Activated CD4-positive, alpha-beta T cell treated with anti-CD3 and anti-CD28 coated beads, Interleukin-2, amount 50 U/mL, for 1 hour (primary cell): ENCODE measurements at regions not wholly inside any gene's neighbourhood (a gene's known extent, or its start where the extent isn't known, plus 50 kb on each side); places are given as distances from the start of the nearest gene placed in this dataset.

Experiments used
- DNase-seq: peaks from one replicate; pipeline ENCODE4 v3.0.0-alpha.2; 2020

DNA sequence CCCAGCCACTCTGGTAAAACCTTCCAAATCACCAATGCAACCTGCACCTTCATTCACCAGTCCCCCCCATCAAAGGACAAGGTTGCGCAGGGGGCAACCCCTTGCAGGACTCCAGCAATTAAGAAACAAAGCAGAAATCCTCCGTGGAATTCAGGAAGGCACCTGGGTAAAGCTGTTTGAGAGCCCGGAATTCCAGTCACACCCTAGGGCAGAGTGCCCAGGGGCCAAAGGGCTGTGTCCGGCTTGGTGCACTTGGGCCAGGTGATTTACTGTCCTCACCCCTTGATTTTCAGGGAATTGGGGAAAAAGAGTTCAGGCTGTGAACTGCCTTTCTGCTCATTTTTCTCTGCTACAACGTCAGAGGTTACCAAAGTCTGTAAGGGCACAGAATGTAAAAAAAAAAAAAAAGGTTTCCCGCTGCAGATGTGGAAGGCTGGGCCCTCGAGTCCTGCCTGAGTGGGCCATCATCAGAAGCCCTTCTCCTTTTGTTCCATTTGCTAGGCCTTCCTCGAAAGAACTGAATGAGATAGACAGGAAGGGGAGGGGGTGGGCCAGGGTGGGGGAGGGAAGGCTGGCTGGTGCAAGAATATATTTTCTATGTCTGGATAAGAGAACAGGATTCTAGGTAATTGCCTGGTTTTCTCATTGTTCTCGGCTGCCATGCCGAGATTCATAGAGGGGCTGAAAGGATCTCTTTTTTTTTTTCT lies 266.5 kb upstream of the PSMD7 start:
- DNase-seq, result no peak

DNA sequence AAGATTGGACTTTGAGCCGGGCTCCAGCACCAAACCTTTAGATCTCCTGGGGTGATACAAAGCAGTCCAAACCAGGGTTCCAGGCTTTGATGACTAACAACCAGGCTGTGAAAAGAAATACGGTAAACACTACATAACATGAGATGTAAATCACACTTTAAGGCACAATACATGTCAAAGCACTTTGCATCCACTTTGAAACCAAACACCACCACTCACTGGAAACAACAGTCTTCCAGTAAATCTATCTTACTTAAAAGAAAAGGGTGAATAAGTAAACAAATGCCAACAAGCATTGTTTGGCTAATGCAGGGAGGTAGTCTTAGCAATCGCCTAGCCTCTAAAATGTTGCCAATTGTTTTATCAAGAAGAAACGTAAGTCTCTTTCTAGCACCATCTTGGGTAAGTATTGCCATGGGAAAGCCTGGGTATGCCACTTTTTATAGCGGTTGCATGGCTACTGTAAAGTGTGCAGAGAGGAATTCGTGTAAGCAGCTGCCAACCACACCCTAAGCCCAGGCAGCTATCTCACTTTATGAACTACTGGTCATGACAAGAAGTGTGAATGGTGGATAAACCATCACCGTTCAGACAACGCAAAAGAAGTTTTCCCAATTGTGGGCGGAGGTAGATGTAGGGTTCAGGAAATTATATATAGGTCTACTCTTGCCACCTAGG lies 267.4 kb upstream of the PSMD7 start:
- no peak for DNase-seq

DNA sequence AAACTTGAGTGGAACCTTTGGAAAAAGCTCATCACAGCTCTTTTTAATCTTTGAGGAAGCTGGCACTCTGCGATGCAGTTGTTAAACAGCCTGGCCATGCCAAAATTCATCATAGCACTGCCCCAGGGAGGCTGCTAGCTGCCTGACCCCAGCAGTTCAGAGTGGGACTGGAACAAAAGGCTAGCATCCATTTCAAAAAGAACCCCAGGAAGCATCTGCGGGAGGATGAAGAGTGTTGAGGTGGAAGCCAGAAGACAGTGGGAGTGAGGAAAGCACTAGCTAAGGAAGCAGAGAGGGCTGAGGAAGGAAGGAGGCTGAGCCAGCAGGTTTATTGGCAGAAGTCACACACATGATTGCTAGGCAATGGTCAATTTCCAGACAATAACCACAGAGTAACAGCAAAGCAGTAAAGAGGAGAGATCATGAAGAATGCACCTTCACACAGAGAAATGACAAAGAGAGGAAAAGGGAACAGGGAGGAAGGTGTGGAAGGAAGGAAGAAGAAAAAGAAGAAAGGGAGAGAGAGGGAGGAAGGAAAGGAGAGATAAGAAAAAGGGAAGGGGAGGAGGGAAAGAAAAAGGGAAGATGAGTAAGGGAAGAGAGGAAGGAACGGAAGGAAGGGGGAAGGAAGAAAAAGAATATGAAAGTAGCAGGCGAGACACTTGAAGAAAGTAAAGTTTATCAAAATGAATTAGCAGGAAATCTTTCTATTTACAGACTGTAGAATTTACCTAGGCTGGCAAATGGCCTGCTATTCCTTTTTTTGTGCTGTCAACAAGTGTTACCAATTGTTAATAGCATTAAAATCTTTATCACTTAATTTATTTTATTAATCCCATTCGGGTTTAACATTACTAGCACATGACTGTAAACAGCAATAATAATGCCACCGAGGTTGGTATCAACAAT lies 270.0 kb upstream of the PSMD7 start:
- DNase-seq, result no peak

DNA sequence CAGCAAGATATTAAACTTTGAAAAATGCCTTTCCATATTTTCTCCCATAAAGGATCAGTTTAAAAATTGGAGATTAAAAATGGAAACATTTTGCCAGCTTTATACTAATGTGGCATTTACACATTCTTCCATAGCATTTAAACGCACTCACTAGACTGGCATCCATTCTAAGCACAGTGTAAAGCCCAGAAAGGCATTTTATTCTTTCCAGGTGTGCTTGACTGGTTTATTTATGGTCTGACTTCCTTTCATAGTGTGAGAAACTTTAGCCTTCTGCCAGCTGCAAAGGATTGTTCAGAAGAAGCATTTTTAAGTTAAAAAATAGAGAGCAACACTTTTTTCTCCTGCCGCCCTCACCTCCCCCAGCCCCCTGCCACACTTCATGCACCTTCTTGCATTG lies 271.7 kb upstream of the PSMD7 start:
- no peak for DNase-seq

DNA sequence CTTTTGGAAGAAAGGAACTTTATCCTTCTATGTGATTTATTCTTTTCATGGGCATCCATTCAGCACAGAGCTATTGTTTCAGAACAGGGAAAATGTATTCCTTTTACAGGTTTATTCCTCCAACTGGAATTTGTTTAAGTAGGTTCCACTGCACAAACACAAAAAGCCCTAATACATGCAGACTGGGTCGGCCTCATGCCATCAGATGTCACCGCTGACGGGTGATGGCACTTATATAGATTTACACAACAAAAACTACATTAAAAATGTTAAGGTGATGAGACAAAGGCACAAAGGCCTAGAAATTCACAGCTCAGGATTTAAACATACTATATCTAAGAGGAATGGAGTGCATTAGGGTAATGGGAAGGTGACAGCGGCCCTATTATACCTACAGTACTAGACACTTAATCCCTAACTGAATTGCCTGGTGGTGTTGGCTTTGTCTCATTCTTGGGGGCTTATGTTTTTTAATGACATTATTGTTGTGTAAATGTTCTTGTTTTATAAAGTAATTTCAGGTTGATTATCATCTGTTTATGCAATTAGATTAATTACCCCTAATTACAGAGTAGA lies 276.4 kb upstream of the PSMD7 start:
- DNase-seq, result no peak

DNA sequence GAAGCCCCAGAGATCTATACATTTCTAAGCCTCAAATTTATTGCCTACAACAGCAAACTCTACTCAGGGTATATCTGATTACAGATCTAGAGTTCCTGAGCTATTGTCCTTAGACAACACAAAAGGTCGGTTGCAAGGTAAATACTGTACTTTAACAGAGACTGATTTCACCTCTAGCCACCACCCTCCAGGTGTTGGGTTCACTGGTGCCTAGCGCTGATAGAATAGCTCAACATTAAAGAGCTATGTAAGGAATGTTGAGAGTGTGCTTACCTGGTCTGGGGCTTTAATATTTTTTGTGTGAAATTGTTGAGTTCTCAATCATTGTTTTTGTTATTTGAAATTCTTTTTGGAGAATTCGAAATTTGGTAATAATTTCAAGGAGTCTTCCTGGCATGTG lies 277.0 kb upstream of the PSMD7 start:
- DNase-seq, result no peak

DNA sequence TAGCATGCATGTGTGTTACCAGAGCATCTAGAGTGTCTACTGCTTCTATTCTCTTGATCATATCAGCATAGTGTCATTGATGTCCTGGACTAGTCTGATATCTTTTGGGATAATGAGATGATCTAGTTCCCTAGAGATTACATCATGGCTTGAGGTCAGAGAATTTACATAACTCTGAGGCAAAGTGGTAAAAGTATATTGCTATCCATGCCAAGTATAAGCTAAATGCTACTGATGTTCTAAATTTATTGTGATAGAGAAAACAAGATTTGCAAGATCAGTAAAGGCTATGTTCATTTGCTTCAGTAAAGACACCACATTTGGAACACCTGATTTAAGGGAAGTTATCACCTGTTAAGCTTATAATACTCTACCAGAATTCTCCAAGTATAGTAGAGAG lies 280.7 kb upstream of the PSMD7 start:
- DNase-seq, result no peak

DNA sequence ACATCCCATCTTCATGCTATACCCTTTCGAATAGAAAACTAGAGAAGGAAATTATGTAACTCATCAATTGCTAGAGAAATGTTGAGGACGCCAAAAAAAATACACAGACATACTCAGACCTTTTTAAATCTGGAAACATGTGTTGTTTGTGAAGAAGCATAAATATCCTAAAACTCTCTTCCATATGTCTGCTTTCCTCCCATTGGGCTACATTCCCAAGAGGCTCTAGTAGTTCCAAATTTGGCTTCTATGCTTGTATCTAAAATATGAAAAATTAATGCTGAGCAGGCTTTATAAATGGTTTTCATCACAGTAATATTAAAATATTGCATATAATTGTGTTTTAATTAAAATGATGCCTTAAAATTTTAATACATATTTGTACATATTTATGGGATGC lies 297.9 kb upstream of the PSMD7 start:
- no peak for DNase-seq

DNA sequence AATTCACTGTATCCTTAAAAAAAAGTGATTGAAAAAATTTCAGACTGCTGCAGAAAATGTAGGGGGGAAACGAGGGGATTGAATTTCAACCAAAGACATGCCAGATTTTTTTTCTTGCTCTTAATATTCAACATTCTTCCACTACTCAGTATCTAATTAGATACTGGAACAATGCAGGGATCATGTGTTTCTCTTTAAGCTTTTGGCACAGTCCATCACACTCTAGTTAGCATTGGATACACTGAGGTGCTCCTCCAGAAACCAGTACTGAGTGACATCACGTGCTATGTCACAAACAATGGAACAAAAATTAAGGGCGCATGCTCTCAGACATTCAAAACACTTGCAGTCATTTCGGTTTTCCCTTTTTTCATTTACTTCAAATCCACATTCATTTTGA lies 298.6 kb upstream of the PSMD7 start:
- DNase-seq, result no peak

DNA sequence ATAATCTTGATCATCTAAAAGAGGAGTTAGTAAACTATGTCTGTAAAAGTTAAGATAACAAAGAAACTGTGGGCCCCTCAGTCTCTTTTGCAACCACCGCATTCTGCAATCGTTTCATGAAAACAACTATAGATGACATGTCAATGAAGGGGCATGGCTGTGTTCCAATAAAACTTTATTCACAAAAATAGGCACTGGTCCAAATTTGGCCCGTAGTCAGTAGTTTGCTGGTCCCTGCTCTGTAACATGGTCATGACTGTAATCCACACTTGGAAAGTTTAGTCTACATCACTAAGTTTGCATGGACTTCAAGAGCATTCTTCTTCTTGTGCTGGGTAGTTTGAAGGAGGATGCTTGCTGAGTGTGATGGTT lies 299.3 kb upstream of the PSMD7 start:
- no peak for DNase-seq

DNA sequence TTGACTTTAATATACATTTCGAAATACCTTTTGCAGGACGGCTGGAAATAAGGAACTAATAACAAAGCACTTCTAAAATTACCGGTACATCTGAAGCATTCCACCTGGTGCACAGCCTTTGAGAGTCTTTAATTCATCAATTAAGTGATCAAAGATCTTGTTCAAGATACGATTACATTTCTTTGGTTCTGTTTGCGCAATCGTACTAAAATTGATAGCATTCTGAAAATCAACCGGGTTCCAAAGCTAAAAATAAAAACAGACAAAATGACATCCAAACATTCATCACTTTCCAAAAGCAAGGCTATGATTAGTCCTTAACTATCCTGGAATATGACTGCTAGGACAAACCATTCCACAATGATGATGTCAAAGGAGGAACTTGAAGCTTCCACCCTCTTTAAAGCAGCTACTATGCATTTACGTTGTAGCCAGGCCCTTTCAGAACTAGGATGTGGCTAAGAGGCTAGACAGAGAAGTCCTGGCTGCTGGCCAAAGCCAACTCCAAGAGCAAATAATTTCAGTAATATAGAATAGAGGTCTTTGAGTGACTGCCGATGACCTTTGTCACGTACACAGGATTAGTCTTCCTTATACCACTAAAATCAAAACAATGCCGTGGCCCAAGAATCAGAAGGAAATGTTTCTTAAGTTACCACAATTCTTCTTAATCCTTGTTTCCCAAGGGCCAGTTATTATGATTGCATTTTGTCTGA lies 299.8 kb upstream of the PSMD7 start:
- no peak for DNase-seq

DNA sequence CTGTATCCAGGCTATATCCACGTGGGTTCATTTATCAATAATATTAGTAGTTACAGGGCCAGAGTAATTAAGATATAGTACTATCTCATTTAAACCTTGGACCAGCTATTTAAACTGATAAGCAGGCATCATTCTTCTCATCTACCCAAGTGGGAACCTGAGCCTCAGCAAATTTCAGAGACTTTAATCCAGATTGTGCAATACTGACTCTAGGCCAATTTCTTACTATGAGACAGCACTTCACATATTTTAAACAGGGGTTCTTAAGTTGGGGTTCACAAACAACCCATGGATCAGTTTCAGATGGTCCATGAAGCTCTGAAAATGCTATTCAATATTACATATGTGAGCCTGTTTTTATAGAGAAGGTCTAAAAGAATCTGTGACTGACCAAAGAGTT lies 302.7 kb upstream of the PSMD7 start:
- DNase-seq, result no peak

DNA sequence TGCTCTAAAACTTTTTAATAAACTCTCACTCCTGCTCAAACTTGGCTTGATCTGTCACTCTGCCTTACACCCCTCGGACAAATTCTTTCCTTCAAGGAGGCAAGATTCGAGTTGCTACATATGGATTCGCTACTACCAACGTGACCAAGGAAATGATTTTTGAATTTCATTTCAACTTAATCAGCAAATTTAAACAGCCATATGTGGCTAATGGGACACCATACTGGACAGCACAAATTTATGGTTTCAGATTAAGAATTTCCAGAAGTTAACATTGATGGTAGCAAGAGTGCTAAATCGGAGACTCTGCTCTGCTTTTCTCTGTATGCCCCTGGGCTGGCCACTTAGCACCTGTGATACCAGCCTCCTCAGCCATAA lies 318.2 kb upstream of the PSMD7 start:
- DNase-seq, result no peak

DNA sequence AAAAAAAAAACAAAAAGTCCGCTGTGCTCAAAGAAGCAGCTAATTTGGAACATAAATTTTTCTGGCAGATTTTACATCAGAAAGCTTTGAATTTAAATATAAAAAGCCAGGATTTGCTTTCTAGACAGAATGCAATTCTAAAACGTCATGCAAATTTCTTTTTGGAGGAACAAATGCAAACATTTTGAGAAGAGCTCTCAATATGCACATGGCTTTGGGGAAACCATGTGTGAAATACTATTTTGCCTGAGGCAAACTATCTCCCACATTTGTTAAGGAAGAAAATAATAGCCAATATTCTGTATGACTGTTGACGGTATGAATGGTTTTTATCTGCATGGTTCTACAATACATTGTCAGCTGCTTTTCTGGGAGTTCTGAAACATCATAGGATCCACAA lies 320.0 kb upstream of the PSMD7 start:
- DNase-seq, result no peak

DNA sequence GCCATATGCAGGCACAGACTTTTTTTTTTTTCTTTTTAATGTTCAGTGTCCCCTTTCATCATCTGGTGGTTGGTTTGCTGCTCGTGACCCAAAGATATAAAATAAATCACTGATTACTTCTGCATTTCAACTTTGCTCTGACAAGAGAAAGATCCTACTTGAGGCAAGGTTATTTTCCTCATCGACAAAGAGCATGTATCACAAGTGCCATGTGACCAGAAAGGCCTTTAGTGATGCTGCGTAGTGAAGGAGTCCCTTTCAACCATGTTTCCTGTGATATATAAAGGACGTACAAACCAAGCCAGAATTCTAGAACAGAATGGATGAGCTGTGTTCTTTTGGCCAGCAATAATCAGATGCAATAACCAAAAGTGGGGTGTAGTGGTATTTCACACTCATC lies 323.4 kb upstream of the PSMD7 start:
- DNase-seq, result no peak

DNA sequence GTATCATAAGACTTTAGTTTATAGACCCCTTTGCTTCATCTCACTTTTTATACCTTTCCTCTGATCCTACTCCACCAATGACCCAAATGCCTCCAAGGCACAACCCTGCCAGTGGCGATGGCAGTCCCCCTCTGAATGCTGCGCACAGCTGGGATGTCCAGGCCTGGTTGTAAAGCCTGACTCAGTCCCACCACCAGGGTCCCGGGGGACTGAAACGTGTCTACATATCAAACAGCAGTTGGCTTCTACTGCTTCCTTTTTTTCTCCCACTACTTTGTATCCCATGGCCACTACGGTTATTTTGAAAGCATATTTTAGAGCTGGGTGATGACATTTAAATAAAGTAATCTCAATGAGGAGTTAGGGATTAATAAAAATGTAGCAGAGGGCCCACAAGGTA lies 329.8 kb upstream of the PSMD7 start:
- no peak for DNase-seq

DNA sequence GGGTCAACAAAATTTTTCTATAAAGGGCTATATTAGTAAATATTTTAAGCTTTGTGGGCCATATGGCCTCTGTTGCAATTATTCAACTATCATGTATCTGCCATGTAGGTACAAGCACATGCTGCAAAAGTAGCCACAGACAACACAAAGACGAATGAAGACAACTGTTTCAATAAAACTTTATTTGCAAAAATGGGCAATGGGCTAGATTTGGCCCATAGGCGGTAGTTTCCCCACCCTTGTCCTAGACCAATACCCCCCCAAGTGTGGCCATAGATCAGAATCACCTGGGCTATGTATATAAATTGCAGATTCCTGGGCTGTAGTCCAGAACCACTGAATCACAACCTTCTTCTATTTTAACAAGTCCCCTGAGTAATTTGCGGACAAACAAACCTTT lies 331.0 kb upstream of the PSMD7 start:
- DNase-seq, result no peak

DNA sequence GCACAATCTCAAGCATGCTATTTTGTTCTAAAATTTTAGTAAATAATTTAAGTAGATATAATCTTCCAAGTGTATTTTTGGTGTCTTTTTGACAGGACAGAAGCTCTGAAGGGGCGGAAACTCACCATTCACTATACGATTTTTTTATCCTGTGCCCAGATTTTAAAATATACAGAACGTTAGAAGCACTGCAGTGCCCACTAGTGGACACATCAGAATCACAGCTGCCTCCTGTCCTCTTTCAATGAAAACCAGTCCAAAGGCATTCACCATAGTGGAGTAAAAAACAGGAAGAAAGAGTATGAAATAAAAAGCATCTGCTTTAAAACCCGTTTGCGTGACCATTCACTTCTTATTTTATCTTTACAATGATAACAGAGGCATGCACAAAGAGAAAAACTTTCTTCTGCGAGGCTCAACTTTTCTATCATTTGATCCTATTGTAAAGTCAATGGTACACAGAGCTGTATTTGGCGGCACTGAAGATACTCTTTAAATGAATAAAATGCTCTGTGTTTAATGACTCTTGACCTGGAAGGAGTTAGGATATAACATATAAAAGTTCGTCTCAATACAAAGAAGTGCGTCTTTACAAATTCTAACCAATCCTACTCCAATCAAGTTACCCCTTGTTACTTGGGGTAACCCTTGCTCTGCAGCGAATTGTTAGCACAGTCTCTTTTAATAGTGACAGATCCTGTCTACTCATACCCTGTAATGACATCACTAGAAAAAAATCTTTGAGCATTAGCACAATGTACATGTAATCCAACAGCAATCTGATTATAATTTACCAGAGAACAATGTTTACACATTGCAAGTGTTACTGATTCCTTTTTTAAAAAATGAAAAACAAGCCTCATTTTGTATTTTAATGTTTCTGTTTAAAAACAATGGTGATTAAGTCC lies 339.8 kb upstream of the PSMD7 start:
- DNase-seq, result peak; percentile 16

DNA sequence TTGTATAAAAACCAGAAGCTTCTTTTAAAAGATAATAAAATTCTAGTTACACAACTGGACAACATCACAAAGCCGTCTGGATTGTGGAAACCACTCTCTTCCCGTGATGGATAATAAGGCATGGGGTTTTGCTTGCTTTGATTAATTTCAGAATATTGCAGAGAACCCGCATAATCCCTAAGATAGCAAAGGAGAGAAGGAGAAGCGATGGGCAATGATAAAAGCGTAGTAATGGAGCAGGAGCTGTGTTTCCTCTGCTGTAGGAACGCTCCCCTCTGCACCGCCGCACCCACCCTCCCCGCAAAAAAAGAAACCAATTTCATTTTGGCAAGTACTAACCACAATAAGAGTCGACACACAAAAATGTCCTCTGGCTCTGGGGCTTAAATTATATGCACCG lies 340.9 kb upstream of the PSMD7 start:
- DNase-seq, result no peak

DNA sequence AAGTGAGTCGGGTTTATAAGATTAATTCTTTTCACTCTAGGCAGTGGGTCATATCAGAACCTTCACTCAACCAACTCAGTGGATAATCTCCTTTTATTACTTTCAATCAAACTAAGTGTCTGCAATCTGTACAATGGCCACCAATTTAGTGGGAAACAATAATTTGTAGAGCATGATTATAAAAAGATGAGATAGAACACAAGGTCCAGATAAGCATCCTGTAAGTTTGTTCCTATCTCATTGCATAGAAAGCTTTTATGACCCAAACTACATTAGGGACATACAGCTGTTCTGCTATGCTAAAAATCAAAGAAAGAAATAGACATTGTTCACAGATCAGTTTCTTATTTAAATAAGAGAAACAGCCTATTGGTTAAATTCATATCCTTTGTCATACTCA lies 341.4 kb upstream of the PSMD7 start:
- DNase-seq, result no peak

DNA sequence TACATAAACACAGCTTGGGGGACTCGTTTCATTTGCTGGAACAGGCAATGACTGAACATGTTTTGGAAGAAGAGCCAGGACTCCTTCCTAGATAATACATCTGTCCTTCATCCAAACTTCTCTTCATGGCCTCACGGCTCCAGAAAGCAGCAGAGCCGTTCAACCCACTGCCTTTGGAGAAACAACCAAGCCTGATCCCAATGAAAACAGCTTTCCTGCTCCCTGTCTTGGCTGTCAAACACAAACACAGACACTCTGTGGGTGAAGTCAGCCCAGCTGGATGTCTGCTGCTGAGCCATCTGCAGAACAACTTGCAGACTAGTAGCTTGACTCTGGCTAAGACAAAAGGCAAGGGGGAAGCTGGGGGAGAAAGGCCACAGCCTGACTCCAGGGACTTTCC lies 345.1 kb upstream of the PSMD7 start:
- no peak for DNase-seq
